Fibroblast of skin of left quadriceps (primary cell): ENCODE measurements at regions not wholly inside any gene's neighbourhood (a gene's known extent, or its start where the extent isn't known, plus 50 kb on each side); places are given as distances from the start of the nearest gene placed in this dataset.

Experiments
- DNase-seq, 2 experiments: peaks; one replicate each; pipeline ENCODE4 v3.0.0-alpha.2; 2013; ENCODE audit warnings: low read depth in 2 of 2

DNA sequence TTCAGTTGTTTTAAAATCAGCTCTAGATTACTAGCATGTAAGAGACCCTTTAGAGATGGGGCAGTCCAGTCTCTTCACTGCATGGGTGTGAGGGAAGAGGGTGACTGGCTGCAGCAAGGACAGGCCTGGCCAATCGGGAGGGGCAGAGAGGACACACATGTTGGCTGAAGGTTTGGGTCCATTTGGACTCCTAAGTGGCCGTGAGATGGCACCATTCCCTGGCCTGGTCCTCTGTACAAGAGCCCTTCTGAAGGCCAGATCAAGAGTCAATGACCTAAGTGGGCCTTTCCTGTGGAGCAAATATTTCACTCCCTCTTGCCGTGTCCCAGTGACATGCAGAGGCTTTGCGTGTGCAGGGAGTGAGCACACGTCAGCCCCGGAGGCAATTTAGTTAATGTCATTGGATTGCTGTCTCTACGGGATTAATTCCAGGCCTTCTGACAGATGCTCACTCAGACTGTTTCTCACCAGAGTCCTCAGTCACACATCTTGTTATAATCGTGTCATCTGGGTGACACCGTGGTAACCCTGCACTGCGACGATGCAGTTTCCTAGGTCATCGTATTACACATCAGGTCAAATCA, 613.0 kb downstream of the NPHP4 start:
- DNase-seq, result no peak

DNA sequence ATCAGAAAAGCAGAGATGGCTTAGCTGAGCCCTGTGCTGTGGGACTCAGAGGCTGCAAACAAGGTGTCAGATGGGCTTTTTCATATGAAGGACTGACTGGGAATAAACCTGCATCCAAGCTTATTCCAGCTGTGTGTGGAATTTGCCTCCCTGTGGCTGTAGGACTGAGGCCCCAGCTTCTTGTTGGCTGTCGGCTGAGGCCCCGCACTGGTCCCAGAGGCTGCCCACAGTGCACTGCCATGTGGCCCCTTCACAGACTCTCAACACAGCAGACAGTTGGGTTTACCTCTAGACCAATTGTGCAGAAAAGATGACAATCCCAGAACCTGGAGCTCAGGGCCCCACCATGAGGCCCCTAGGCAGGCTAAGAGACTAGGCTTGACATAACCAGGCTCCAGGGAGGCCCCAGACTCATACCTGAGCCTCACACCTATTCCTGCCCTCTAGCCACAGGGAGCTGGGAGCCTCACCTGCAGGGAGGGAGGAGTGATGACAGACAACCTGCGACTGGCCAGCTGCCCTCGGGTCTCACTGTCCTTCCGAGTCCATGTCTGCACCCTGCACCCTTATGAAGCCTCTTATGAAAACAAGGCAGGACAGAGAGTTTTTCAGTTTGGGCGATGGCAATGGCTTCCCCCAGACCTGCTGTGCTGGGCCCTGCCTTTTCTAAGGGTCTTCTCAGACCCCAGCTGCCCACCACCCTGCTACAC, 615.5 kb downstream of the NPHP4 start:
- no peak for DNase-seq

DNA sequence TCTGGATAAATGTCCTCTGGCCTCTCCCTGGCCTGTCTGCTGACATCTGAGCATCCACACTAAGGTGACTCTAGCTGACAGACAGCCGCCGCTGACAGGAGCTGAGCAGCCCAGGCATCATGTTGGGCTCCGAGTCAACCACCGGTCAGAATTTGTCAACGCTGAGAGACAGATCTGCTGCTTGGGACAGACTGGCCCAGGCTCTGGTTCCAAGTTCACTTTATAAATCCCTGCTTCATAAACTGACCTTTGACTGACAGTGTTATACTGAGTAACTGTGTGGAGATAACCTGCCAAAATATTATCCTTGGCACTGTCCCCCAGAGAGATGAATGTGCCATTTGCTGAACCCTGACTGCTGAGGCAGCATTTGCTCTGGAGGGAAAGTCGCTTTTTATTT, 616.7 kb downstream of the NPHP4 start:
- DNase-seq, result no peak

DNA sequence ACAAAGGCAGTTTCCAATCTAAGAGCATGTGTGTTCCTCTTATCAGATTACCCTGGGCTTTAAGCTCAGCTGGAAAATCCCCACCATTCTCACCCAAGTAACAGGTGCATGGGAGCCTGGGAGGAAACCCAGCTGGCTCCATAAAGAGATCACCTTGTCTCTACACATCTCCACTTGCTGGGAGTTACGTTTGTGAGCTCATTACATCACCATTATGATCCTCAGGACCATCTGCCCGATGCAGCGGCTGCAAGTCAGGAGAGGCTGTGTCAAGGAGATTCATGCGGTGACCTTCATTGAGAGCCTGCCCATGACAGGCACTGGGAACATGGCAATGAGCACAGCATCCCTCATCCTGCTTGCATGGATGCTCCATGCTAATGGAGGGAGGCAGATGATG, 618.0 kb downstream of the NPHP4 start:
- DNase-seq, result no peak

DNA sequence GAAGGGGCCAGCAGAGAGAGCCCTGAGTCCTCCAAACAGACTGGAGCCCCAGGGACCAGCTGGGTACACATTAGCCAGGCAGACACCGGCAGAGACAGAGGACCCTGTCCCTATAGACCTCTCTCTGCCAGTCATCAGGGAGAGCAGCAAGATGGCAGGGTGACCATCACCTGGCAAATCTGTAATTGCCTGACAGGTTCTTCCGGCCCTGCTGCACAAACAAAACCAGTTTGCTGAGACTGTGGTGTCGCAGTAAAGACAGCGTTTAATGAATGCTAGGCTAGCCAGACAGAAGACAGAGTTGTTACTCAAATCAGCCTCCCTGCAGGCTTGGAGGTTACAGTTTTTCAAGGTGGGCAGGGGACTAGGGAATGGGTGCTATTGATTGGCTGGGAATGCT, 618.9 kb downstream of the NPHP4 start:
- no peak for DNase-seq

DNA sequence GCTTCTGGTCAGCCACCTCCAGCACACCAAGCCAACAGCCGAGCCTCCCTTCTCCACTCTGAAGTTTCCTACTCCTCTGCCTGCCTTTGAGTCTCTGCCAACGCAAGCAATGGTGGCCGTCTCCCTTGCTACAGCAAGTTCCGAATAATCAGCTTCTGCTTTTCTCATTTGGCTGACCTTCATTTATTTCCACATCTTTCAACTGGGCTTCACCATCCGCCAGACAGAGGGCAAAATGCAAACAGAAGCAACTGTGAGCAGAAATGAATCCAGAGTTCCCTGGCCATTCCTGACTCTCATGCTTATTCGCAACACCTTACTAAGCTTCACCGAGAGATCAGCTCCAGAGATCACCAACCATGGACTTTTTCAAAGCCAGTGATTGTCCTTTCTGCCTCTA, 621.0 kb downstream of the NPHP4 start:
- DNase-seq, result no peak

DNA sequence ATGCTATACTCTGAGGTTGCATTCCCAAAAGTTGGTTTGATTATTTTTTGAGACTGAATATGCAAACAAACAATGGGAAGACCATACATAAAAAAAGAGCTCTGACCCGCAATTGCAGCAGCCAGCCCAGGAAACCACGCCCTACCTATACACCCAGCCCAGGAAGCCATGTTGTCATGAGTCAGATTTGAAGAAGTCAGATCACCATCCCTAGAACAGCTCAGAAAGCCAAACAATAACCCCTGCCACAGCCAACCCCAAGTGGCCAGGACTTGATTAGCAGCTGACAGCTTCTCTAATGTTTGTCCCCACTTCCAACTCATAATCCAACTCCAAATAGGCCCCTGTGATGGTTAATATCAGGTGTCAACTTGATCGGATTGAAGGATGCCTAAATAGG, 621.9 kb downstream of the NPHP4 start:
- DNase-seq, result no peak

DNA sequence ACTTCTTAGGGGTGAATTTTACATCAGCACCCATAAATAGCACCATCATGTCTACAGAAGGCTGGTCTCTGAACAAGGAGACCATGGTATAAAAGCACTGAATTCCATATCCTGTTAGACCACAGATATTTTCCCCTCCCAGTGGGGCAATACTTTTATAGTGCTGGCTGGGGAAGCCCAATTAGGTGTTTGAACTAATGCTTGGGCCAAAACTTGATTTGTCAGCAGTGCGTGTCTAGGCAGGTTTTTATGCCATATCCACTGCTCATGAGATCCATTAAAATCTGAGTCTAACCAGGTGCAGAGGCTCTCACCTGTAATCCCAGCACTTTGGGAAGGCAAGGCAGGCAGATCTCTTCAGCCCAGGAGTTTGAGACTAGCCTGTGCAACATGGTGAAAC, 623.0 kb downstream of the NPHP4 start:
- no peak for DNase-seq

DNA sequence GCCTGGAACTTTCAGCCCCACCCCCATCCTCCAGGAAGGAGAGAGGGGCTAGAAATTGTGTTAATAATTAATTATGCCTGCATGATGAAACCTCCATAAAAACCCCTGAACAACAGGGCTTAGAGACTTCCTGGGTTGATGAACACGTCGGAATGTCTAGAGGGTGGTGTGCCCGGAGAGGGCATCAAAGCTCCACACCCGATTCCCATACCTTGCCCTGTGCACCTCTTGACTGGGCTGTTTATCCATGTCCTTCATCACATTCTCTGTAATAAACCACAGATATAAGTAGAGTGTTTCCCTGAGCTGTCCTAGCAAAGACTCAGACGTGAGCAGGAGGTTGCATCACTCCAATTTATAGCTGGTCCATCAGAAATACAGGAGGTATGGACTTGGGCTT, 624.0 kb downstream of the NPHP4 start:
- DNase-seq, result no peak

DNA sequence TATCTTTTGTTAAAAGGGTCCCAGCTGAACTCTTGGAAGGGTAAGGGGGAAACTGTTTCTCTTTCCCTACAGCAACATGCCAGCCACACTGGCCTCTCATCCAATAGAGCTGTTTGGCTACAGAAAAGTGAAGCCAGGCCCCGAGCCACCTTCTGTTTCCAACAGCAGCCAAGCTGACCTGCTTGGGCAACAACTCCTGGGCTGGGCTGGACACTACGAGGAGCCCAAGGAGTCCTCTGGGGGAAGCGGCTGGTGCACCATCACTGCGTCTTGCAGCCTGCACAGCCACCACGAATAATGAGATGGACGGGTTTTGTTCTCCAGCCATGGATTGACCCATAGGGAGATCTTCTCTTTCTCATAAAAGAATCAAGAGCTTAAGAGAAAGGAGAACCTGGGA, 624.9 kb downstream of the NPHP4 start:
- no peak for DNase-seq

DNA sequence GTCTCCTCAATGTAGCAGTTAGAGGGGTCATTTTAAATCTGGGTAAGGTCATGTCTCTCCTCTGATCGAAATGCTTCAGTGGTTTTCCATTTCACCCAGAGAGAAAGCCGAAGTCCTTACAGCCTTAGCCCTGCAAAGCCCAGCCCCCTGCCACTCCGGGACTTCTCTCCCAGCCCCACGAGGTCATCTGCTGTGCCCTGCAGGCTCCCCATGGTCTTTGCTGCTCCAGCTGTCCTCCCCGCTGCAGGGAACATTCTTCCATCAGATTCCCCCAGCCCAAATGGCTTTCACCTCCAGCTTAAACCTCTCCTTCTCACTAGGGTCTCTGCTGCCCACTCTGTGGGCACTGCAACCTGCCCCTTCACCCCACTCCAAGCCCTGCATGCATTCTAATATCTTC, 626.5 kb downstream of the NPHP4 start:
- DNase-seq, result no peak

DNA sequence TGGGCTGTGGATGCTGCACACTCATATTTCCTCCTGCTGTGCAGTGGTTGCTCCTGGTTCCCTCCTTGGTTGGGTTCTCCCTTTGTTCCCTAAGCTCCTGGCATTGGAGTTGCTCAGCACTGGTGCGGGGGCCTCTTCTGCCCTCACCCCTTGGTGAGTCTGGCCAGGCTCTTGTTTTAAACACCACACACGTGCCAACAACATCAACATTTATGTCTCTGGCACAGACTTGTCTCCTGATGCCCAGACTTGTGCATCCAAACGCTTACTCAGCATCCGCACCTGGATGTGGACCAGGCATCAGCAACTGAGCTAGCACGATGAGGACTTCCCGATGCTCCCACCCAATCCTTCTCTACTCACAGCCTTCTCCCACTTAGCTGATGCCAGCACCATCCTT, 627.6 kb downstream of the NPHP4 start:
- DNase-seq, result no peak

DNA sequence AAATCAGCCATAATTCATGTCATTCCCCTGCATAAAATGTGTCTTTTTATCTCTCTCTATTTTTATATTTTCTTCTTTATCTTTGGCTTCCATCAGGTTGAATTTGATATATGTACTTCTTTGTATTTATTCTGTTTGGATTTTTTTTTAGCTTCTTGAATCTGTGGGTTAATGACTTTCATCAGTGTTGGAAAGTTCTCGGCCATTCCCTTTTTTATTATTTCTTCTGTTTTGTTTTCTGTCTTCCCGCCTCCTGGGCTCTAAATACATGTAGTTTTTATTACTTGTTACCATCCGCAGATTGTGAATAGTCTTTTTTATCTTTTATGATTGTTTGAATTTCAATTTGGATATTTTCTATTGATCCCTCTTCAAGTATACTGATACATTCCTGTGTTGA, 637.5 kb downstream of the NPHP4 start:
- no peak for DNase-seq

DNA sequence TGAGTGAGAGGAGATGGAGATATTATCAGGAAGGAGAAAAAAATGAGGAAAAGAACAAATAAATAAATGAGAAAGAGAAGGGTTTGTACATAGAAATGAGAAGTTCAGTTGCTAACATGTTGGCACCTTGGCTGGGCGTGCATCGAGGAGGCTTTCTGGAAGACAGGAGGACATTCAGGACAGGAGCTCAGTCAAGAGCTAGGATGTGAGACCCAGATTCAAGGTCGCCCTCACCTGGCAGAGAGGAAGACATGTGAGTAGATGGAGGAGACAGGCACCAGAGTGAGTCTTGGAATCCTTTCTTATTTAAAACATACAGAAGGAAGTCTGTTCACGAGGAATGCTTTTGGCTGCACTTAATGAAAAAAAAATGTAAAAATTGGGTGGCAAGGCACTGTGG, 640.9 kb downstream of the NPHP4 start:
- DNase-seq, result no peak

DNA sequence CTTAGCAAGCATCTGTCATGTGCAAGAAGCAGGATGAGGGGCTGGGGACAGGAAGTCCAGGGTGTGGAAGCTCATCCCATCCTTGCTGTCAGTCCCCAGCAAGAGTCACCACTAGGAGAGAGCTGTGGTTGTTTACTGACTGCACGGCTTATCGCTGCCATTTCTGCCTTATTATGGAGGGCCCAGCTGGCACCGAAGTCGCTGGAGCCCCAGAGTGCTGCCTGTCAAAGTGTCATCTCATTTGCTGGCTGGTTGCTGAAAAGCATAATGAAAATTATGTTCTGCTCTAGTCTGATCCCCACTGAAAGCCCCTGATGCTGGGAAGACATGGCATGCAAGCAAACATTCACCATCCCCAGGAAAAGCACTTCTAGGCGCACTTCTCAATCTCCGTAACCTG, 642.7 kb downstream of the NPHP4 start:
- DNase-seq, result no peak

DNA sequence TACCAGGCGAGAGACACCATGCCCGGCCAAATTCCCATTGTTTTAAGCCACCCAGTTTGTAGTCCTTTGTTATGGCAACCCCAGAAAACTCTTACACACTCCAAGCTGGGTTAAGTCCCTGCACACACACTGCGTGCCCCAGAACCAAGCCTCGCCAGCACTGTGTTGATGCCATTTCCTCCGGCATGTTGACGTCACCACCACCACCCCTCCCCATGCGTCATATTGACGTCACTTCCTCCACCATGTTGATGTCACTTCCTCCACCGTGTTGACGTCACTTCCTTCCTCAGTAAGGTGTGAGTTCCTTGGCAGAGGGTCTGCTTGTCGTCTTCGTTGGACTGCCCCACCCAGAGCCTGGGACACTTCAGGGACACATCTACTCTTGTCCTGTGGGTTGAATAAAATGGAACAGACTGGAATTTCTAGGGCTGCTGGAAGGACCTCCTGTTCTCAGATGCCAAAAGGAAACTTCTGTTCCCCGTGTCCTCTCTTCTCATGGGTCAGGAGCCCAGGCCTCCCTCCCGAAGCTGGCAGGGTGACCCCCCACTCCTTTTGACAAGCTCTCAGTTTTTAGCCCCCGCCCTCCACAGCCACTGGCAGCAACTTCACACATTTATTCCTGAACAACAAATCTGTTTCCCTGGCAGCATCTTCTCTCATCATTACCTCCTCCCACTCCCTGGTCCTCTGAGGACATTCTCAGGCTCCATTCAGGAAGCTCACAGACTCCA, 643.3 kb downstream of the NPHP4 start:
- DNase-seq, result no peak

DNA sequence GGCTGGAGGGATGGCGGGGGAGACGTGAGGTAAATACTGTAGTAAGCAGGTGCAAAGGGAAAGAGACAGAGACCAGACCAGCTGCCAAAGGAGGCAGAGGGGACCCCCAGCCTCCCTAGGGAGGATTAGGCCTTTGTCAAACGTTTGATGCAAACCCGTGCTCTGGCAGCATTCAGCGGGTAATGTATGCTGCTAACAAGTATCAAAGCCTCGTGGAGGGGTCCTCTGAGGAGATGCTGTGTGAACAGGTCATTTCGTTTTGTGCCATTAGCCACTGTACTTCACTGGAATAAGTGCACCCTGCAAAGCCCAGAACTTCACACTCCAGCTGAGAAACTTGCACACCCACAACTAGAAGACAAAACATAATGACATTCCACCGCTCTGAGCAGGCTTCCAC, 644.5 kb downstream of the NPHP4 start:
- DNase-seq, result no peak

DNA sequence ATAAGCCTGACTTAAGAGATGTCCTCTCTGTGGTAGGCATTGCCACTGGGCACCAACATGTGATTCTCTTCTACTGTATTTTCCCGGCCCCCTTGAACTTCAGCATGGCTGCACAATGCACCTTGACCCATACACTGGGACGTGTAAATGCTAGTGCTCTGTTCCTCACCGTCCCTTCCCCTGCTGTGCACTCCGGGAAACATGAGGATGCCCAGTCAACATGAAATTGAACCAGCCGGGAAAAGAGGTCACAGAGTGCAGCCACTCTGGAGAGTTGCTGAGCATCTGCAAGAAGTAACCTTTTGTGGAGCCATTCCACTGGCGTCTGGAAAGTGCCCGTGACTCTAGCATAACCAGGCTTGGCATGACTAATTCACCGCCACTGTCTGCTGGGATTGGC, 646.7 kb downstream of the NPHP4 start:
- no peak for DNase-seq

DNA sequence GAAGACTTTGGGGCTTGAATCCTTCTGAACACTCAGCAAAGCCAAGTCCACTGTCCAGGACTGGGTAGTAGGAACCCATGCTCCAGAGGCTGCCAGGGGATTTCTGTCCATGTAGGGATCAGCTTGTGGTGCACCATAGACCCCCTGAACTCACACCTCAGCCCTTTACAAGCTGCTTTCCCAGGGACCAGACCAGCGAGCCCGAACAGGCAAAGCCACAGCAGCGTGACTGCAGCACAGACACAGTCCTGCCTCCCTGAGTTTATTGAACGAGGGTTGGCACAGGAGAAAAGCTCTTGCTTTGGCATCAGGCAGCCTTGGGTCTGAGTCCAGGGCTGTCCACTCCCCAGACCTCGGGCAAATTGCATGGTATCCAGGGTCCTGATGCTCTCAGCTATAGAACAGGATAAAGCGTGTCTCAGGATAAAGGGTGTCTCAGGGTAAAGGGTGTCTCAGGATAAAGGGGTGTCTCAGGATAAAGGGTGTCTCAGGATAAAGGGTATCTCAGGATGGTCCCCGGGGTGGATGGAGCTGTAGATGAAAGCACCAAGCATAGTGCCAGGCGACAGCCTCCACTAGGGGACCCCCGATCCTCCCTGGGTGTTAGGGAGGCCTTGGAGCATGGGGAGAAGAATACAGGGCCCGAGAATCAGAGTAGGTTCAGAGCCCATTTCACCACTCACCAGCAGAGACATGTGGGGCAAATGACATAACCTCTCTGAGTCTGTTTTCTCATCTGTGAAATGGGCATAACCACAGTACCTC, 648.8 kb downstream of the NPHP4 start:
- no peak for DNase-seq

DNA sequence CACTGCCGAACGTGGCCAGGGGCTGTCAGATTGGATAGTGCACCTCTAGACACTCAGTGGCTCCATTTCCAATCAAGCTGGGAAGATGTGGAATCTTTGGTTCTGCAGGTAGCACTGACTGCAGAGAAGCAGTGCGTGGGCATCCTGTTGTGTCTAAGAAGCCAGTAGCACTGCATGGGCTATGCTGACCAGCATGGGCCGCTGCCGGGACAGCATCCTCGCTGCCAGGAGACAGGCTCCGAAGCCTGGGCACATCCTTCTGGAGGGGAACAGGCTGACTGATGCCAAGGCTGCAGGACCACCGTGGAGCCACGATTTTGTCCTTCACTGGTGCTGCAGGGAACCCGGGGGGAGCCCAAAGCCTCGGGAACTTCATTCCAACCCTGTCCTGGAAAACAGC, 649.4 kb downstream of the NPHP4 start:
- DNase-seq, result no peak

DNA sequence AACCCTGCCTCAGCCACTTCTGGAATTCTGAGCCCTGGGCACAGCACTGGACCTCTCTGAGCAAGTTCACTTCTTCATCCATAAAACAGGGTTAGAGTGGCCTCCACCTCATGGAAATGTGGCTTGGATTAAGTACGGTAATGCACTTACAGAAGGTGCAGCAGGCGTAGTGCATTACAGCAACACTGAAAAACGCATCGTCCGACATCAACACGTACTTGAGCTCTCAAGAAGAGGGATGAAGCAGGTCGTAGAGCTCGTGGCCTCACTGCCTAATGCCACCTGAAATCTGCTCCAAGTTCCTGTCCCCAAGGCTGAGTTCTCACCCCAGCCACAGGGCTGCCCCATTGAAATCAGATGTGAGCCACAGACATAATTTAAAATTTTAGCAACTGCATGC, 650.1 kb downstream of the NPHP4 start:
- no peak for DNase-seq

DNA sequence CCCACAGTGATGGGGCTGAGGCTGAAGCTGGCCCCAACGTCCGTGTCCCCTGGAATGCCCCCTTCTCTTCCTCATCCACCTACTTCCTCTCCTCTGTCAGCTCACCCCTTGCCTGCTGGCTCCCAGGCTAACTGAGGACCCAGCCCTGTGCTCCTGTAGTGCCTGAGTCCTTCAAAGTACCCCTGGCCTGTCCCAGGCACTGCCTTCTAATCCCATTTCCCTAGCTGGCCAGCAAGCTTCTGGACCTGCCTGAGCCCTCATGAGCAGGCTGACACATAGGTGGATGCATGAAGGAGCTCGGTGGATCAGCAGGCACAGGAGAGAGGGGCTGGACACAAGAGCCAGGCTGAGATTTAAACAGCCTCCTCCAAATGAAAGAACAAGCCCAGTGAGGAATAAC, 650.8 kb downstream of the NPHP4 start:
- DNase-seq, result no peak
